OCI-LY7 (cell line): ENCODE measurements at regions not wholly inside any gene's neighbourhood (a gene's known extent, or its start where the extent isn't known, plus 50 kb on each side); places are given as distances from the start of the nearest gene placed in this dataset.

Experiments used
- EZH2phosphoT487 ChIP-seq: fragments of 200-600 bp; sonication (generic); IDR thresholded peaks from 2 replicates; pipeline ENCODE4 v1.6.1; 2018; ENCODE audit warnings: low read depth, borderline replicate concordance, mild to moderate bottlenecking, mixed run types, antibody characterized with exemption, low read length, moderate library complexity, mixed read lengths
- TF ChIP-seq, protein P1 (sequence below): fragments of 200-600 bp; sonication (generic); conservative IDR thresholded peaks from 2 replicates; pipeline ENCODE4 v1.5.1; 2014; ENCODE audit warnings: mild to moderate bottlenecking, antibody characterized with exemption, low read length, moderate library complexity, mixed read lengths

DNA sequence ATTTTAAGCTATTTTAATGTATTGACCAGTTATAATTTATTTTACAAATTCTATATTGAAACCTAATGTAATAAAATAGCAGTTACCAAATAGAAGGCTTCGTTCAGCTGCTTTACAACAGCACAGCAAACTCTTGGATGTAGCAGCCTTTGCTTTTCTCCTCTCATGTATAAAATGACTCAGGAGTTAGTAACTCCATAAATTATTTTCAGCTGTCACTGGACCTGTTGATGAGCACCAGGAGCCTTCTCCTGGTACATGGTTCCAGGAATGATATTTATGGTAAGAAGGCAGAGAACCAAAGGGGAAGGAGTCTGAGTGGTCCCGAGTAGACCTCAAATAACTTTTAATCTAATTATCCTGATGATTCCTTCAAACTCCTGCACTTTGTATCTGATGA is 256.4 kb upstream of the NETO1 start:
- TF ChIP-seq, protein P1, sequence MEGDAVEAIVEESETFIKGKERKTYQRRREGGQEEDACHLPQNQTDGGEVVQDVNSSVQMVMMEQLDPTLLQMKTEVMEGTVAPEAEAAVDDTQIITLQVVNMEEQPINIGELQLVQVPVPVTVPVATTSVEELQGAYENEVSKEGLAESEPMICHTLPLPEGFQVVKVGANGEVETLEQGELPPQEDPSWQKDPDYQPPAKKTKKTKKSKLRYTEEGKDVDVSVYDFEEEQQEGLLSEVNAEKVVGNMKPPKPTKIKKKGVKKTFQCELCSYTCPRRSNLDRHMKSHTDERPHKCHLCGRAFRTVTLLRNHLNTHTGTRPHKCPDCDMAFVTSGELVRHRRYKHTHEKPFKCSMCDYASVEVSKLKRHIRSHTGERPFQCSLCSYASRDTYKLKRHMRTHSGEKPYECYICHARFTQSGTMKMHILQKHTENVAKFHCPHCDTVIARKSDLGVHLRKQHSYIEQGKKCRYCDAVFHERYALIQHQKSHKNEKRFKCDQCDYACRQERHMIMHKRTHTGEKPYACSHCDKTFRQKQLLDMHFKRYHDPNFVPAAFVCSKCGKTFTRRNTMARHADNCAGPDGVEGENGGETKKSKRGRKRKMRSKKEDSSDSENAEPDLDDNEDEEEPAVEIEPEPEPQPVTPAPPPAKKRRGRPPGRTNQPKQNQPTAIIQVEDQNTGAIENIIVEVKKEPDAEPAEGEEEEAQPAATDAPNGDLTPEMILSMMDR = no peak
- TF ChIP-seq EZH2phosphoT487 = no peak
